ENCODE measurements at regions not wholly inside any gene's neighbourhood (a gene's known extent, or its start where the extent isn't known, plus 50 kb on each side); places are given as distances from the start of the nearest gene placed in this dataset.

GRCh38 chr5:142542078-142542477 lies 143.8 kb downstream of the FGF1 start:
- no peak for DNase-seq
- no peak for TF ChIP-seq CTCF (IDR thresholded peaks at IDR 0.05; ENCODE audit: low read depth, low read length)
- Histone ChIP-seq H3K36me3 (no peaks in the 10 kb centered on the region), H3K4me3 (ENCODE audit: low read depth, low read length) (no peak overlapping the region), H3K9me3 (ENCODE audit: severe bottlenecking) (no peaks in the 10 kb centered on the region), H3K27me3 (ENCODE audit: insufficient read depth, low read depth, severe bottlenecking) (no peaks in the 10 kb centered on the region), H3K27ac (no peak overlapping the region)

- TF ChIP-seq CTCF (IDR thresholded peaks at IDR 0.05; ENCODE audit: low read depth, low read length), result no peak
- H3K4me3 ChIP-seq (ENCODE audit: low read depth, low read length), result no peak overlapping the region
- no peak for DNase-seq
- no peaks in the 10 kb centered on the region for H3K27me3 ChIP-seq (ENCODE audit: insufficient read depth, low read depth, severe bottlenecking)
- H3K36me3 ChIP-seq, result no peaks in the 10 kb centered on the region
- no peaks in the 10 kb centered on the region for H3K9me3 ChIP-seq (ENCODE audit: severe bottlenecking)
- H3K27ac ChIP-seq, result no peak overlapping the region
Observed at GRCh38 chr5:142540922-142541422, 144.9 kb downstream of the FGF1 start.

- Histone ChIP-seq H3K9me3 (ENCODE audit: severe bottlenecking) (peaks cover 4% of the 10 kb centered on the region), H3K36me3 (no peaks in the 10 kb centered on the region), H3K4me3 (ENCODE audit: low read depth, low read length) (no peak overlapping the region), H3K27me3 (ENCODE audit: insufficient read depth, low read depth, severe bottlenecking) (no peaks in the 10 kb centered on the region), H3K27ac (no peak overlapping the region)
- TF ChIP-seq CTCF (IDR thresholded peaks at IDR 0.05; ENCODE audit: low read depth, low read length), result no peak
- DNase-seq, result no peak
Observed at GRCh38 chr5:142539154-142539740, 146.6 kb downstream of the FGF1 start.

- Histone ChIP-seq H3K36me3 (no peaks in the 10 kb centered on the region), H3K4me3 (ENCODE audit: low read depth, low read length) (no peak overlapping the region), H3K27me3 (ENCODE audit: insufficient read depth, low read depth, severe bottlenecking) (no peaks in the 10 kb centered on the region), H3K27ac (no peak overlapping the region), H3K9me3 (ENCODE audit: severe bottlenecking) (peaks cover 4% of the 10 kb centered on the region)
- no peak for TF ChIP-seq CTCF (IDR thresholded peaks at IDR 0.05; ENCODE audit: low read depth, low read length)
- DNase-seq, result no peak
Observed at GRCh38 chr5:142537938-142538337, 148.0 kb downstream of the FGF1 start.

- Histone ChIP-seq H3K4me3 (ENCODE audit: low read depth, low read length) (no peak overlapping the region), H3K27ac (no peak overlapping the region), H3K36me3 (no peaks in the 10 kb centered on the region), H3K9me3 (ENCODE audit: severe bottlenecking) (peaks cover 4% of the 10 kb centered on the region), H3K27me3 (ENCODE audit: insufficient read depth, low read depth, severe bottlenecking) (no peaks in the 10 kb centered on the region)
- TF ChIP-seq CTCF (IDR thresholded peaks at IDR 0.05; ENCODE audit: low read depth, low read length), result no peak
- no peak for DNase-seq
Observed at GRCh38 chr5:142532781-142533176, 153.1 kb downstream of the FGF1 start.
